IMR-90 (cell line): ENCODE measurements at regions not wholly inside any gene's neighbourhood (a gene's known extent, or its start where the extent isn't known, plus 50 kb on each side); places are given as distances from the start of the nearest gene placed in this dataset.

Source experiments
- ATAC-seq: fragments of 200-7000 bp; cut with Tn5 transposase; 2 replicates; pipeline ENCODE4 v1.9.1; 2020; ENCODE audit warnings: low read depth, mild to moderate bottlenecking, moderate library complexity
- BruUV-seq: library from RNA; stranded (reverse); fragments of 400-500 nt; replicated peaks from 2 replicates; lab custom pipeline; 2021; lab: Mats Ljungman, UMichigan
- CTCF ChIA-PET: fragments of 300-600 bp; formaldehyde crosslinking; extraction: SDS; loops from one replicate; lab custom pipeline; 2021; ENCODE audit warnings: antibody characterized with exemption; lab: Yijun Ruan, JAX
- POLR2A ChIA-PET: fragments of 300-600 bp; sonication (Branson Sonifier 250); formaldehyde crosslinking; loops from one replicate; lab custom pipeline; 2022; ENCODE audit warnings: antibody characterized with exemption; ENCODE audit not compliant: unreplicated experiment; lab: Charles Lee
- DNase-seq: peaks from one replicate; pipeline ENCODE4 v3.0.0; 2013
- H2AFZ ChIP-seq: replicated peaks from 2 replicates; pipeline ENCODE3; 2013; ENCODE audit warnings: low read length, mild to moderate bottlenecking; ENCODE audit not compliant: poor library complexity
- H2AK5ac ChIP-seq: 2 replicates; pipeline ENCODE4 v1.6.1; 2013; ENCODE audit warnings: low read depth, low read length, inconsistent platforms
- H2AK9ac ChIP-seq: replicated peaks from 2 replicates; pipeline ENCODE3; 2013; ENCODE audit warnings: mild to moderate bottlenecking, low read depth, low read length, moderate library complexity; ENCODE audit not compliant: poor library complexity
- H2BK120ac ChIP-seq: 2 replicates; pipeline ENCODE4 v1.6.1; 2013; ENCODE audit warnings: low read depth, low read length, inconsistent platforms
- H2BK15ac ChIP-seq: 3 replicates; pipeline ENCODE4 v1.6.1; 2013; ENCODE audit warnings: low read depth, low read length, inconsistent platforms
- H2BK20ac ChIP-seq: 2 replicates; pipeline ENCODE4 v1.6.1; 2013; ENCODE audit warnings: low read depth, mild to moderate bottlenecking, inconsistent platforms, low read length, moderate library complexity
- H2BK5ac ChIP-seq: 2 replicates; pipeline ENCODE4 v1.6.1; 2013; ENCODE audit warnings: mild to moderate bottlenecking, low read depth, low read length, inconsistent platforms; ENCODE audit not compliant: poor library complexity, severe bottlenecking
- H3K14ac ChIP-seq: replicated peaks from 2 replicates; pipeline ENCODE4 v1.6.1; 2013; ENCODE audit warnings: low read depth, low read length, inconsistent platforms
- H3K18ac ChIP-seq: 2 replicates; pipeline ENCODE4 v1.6.1; 2013; ENCODE audit warnings: low read depth, low read length, control low read depth
- H3K23ac ChIP-seq: 2 replicates; pipeline ENCODE4 v1.6.1; 2013; ENCODE audit warnings: low read depth, low read length, inconsistent platforms
- H3K27ac ChIP-seq: 2 replicates; pipeline ENCODE4 v1.5.1; 2013; ENCODE audit warnings: mild to moderate bottlenecking, control low read depth, low read length; ENCODE audit not compliant: insufficient read depth
- H3K27me3 ChIP-seq: 2 replicates; pipeline ENCODE4 v1.6.1; 2013; ENCODE audit warnings: low read length; ENCODE audit not compliant: control insufficient read depth, insufficient read depth
- H3K36me3 ChIP-seq: 2 replicates; pipeline ENCODE4 v1.6.1; 2013; ENCODE audit warnings: low read length, mixed read lengths; ENCODE audit not compliant: control insufficient read depth, insufficient read depth
- H3K4ac ChIP-seq: 2 replicates; pipeline ENCODE4 v1.6.1; 2013; ENCODE audit warnings: low read depth, low read length, inconsistent platforms
- H3K4me1 ChIP-seq: 2 replicates; pipeline ENCODE4 v1.6.1; 2013; ENCODE audit warnings: low read length, mixed read lengths; ENCODE audit not compliant: control insufficient read depth, insufficient read depth
- H3K4me2 ChIP-seq: 2 replicates; pipeline ENCODE4 v1.6.1; 2013; ENCODE audit warnings: low read depth, mild to moderate bottlenecking, control low read depth, low read length, moderate library complexity
- H3K4me3 ChIP-seq: 2 replicates; pipeline ENCODE4 v1.5.1; 2013; ENCODE audit warnings: low read depth, mild to moderate bottlenecking, control low read depth, low read length, moderate library complexity; ENCODE audit not compliant: insufficient read depth
- H3K56ac ChIP-seq: 2 replicates; pipeline ENCODE4 v1.6.1; 2013; ENCODE audit warnings: low read length, inconsistent platforms; ENCODE audit not compliant: insufficient read depth; ENCODE audit errors: extremely low read depth
- H3K79me1 ChIP-seq, 2 experiments: 2 replicates each; pipeline ENCODE4 v1.6.1; 2013; ENCODE audit warnings: low read length in 2 of 2, inconsistent platforms in 1 of 2, low read depth in 1 of 2
- H3K9ac ChIP-seq: 2 replicates; pipeline ENCODE4 v1.6.1; 2013; ENCODE audit warnings: low read depth, low read length, control low read depth
- H3K9me1 ChIP-seq: 2 replicates; pipeline ENCODE4 v1.6.1; 2013; ENCODE audit warnings: low read length, inconsistent platforms; ENCODE audit not compliant: insufficient read depth
- H3K9me3 ChIP-seq: 2 replicates; pipeline ENCODE4 v1.6.1; 2013; ENCODE audit warnings: low read length; ENCODE audit not compliant: control insufficient read depth, insufficient read depth
- H4K20me1 ChIP-seq: 2 replicates; pipeline ENCODE4 v1.6.1; 2013; ENCODE audit warnings: low read length, inconsistent platforms; ENCODE audit not compliant: insufficient read depth
- H4K5ac ChIP-seq: 2 replicates; pipeline ENCODE4 v1.6.1; 2013; ENCODE audit warnings: mild to moderate bottlenecking, low read depth, low read length, control low read depth
- H4K8ac ChIP-seq, 2 experiments: 2 replicates each; pipeline ENCODE4 v1.6.1; 2013; ENCODE audit warnings: low read depth in 2 of 2, low read length in 2 of 2, control low read depth in 1 of 2, inconsistent platforms in 1 of 2
- H4K91ac ChIP-seq: 2 replicates; pipeline ENCODE4 v1.6.1; 2013; ENCODE audit warnings: low read depth, low read length, inconsistent platforms; ENCODE audit not compliant: insufficient read depth
- BHLHE40 ChIP-seq: fragments of 150-350 bp; IDR thresholded peaks from 2 replicates; pipeline ENCODE4 v1.6.1; 2016; ENCODE audit warnings: mild to moderate bottlenecking, low read depth, low read length
- CEBPB ChIP-seq: IDR thresholded peaks from 2 replicates; pipeline ENCODE4 v1.6.1; 2012; ENCODE audit warnings: low read depth, low read length, improper control_type of control experiment
- CHD1 ChIP-seq: IDR thresholded peaks from 2 replicates; pipeline ENCODE4 v1.6.1; 2012; ENCODE audit warnings: low read depth, low read length, improper control_type of control experiment
- FOS ChIP-seq: fragments of 150-350 bp; IDR thresholded peaks from 2 replicates; pipeline ENCODE4 v1.6.1; 2016; ENCODE audit warnings: low read depth, low read length
- MAFK ChIP-seq: IDR thresholded peaks from 2 replicates; pipeline ENCODE4 v1.6.1; 2012; ENCODE audit warnings: low read depth, low read length, improper control_type of control experiment
- MAZ ChIP-seq: IDR thresholded peaks from 2 replicates; pipeline ENCODE4 v1.6.1; 2012; ENCODE audit warnings: low read depth, mild to moderate bottlenecking, low read length, improper control_type of control experiment, moderate library complexity, borderline replicate concordance
- MXI1 ChIP-seq: IDR thresholded peaks from 2 replicates; pipeline ENCODE4 v1.6.1; 2012; ENCODE audit warnings: low read depth, mild to moderate bottlenecking, low read length, moderate library complexity, borderline replicate concordance
- NFE2L2 ChIP-seq: fragments of 150-350 bp; IDR thresholded peaks from 2 replicates; pipeline ENCODE4 v1.6.1; 2016; ENCODE audit warnings: low read depth, mild to moderate bottlenecking, low read length
- RAD21 ChIP-seq: IDR thresholded peaks from 2 replicates; pipeline ENCODE4 v1.6.1; 2012; ENCODE audit warnings: low read length, improper control_type of control experiment
- RCOR1 ChIP-seq: IDR thresholded peaks from 2 replicates; pipeline ENCODE4 v1.6.1; 2012; ENCODE audit warnings: mild to moderate bottlenecking, low read length, improper control_type of control experiment; ENCODE audit not compliant: insufficient replicate concordance
- RFX5 ChIP-seq: IDR thresholded peaks from 2 replicates; pipeline ENCODE4 v1.8.0; 2012; ENCODE audit warnings: low read depth, mild to moderate bottlenecking, low read length, moderate library complexity
- SMC3 ChIP-seq: fragments of 150-350 bp; IDR thresholded peaks from 2 replicates; pipeline ENCODE4 v1.6.1; 2016; ENCODE audit warnings: low read depth, mild to moderate bottlenecking, antibody characterized with exemption, low read length, moderate library complexity
- WGBS, 2 experiments: methylation state at CpG; one replicate each; pipeline versions ENCODE4 v1.1.5 to v1.1.7; 2013; ENCODE audit warnings: missing lambda C conversion rate in 2 of 2; ENCODE audit not compliant: insufficient read length in 1 of 2; ENCODE audit errors: extremely low coverage in 2 of 2; 5-methylcytosine and 5-hydroxymethylcytosine counted together
- dilution Hi-C: fragments of 300-500 bp; cut with HindIII; formaldehyde crosslinking; loops from one replicate; pipeline ENCODE4 v1.14.3; 2018; ENCODE audit warnings: low sequenced_read_pairs; ENCODE audit not compliant: unreplicated experiment
- in situ Hi-C: fragments of 300-500 bp; cut with MboI; formaldehyde crosslinking; loops from 3 replicates; pipeline ENCODE4 v1.14.3; 2019; ENCODE audit warnings: low sequenced_read_pairs, inconsistent platforms, mixed read lengths
- intact Hi-C: fragments of 100-400 bp; cut with micrococcal nuclease; formaldehyde crosslinking; loops from 2 replicates; pipeline ENCODE4 v1.10.0; 2022
- TF ChIP-seq, protein P1 (sequence below): fragments of 150-350 bp; IDR thresholded peaks from 2 replicates; pipeline ENCODE4 v1.6.1; 2016; ENCODE audit warnings: low read depth, mild to moderate bottlenecking, low read length, moderate library complexity, borderline replicate concordance
- TF ChIP-seq, protein P2 (sequence below): conservative IDR thresholded peaks from 2 replicates; pipeline ENCODE4 v1.5.1; 2012; ENCODE audit warnings: mild to moderate bottlenecking, low read depth, low read length, improper control_type of control experiment
- TF ChIP-seq, protein P3 (sequence below): fragments of 150-350 bp; IDR thresholded peaks from 2 replicates; pipeline ENCODE4 v1.6.1; 2017; ENCODE audit warnings: mild to moderate bottlenecking, antibody characterized with exemption, low read length, low read depth

DNA sequence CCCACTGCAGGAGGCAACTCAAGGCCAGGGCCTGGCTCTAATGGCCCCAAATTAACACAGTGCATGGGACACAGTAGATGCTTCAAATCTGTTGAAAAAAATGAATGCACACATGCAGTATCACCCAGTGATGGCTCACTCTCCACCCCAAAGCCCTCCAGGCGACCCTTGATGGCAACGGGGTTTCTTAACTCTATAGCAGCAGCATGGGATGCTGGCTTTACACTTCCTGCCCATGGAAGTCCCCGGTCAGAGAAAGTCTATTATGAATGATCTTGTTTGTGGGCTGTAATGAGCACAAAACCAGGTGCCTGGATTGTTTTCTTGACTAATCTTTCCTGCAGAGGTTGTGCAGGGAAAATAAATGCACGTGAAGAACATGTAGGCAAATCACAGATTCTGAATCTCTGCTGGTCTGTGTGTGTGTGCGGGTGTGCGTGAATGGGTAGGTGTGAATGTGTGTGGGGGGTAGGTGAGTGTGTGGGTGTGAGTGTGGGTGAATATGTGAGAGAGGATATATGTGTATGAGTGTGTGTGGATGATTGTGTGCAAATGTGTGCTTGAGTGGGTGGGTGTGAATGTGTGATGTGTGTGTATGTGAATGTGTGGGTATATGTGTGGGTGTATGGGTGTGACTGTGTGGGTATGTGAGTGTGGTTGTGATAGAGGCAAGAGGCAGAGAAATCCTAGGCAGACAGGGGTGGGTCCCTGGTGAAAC lies 60.1 kb upstream of the MLN start:
- intact Hi-C loops = no loop called here
- Histone ChIP-seq H3K18ac (no peak overlapping the region), H3K14ac (no peak overlapping the region), H4K91ac (no peak overlapping the region), H2BK5ac (peak overlapping the region; percentile 46), H3K27me3 (peaks cover 43% of the 10 kb centered on the region), H3K36me3 (no peaks in the 10 kb centered on the region), H3K9me1 (no peaks in the 10 kb centered on the region), H3K56ac (no peak overlapping the region), H2AFZ (no peak overlapping the region), H3K4me2 (no peak overlapping the region), H3K4me1 (no peaks in the 10 kb centered on the region), H2AK5ac (no peak overlapping the region), H2AK9ac (no peak overlapping the region), H3K9ac (no peak overlapping the region), H3K27ac (no peak overlapping the region), H4K8ac (no peak overlapping the region), H4K5ac (no peak overlapping the region), H2BK20ac (no peak overlapping the region), H2BK120ac (no peak overlapping the region), H2BK15ac (no peak overlapping the region), H4K20me1 (no peaks in the 10 kb centered on the region), H3K9me3 (no peaks in the 10 kb centered on the region), H3K79me1 (no peaks in the 10 kb centered on the region), H3K4me3 (no peak overlapping the region), H3K4ac (no peak overlapping the region), H3K23ac (no peak overlapping the region)
- TF ChIP-seq MAFK (no peak), CEBPB (no peak), MXI1 (no peak), SMC3 (no peak), FOS (no peak), RCOR1 (no peak), RFX5 (no peak), BHLHE40 (no peak), CHD1 (no peak), RAD21 (no peak), NFE2L2 (no peak), MAZ (no peak)
- TF ChIP-seq, protein P1, sequence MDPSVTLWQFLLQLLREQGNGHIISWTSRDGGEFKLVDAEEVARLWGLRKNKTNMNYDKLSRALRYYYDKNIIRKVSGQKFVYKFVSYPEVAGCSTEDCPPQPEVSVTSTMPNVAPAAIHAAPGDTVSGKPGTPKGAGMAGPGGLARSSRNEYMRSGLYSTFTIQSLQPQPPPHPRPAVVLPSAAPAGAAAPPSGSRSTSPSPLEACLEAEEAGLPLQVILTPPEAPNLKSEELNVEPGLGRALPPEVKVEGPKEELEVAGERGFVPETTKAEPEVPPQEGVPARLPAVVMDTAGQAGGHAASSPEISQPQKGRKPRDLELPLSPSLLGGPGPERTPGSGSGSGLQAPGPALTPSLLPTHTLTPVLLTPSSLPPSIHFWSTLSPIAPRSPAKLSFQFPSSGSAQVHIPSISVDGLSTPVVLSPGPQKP = no peak
- TF ChIP-seq, protein P2, sequence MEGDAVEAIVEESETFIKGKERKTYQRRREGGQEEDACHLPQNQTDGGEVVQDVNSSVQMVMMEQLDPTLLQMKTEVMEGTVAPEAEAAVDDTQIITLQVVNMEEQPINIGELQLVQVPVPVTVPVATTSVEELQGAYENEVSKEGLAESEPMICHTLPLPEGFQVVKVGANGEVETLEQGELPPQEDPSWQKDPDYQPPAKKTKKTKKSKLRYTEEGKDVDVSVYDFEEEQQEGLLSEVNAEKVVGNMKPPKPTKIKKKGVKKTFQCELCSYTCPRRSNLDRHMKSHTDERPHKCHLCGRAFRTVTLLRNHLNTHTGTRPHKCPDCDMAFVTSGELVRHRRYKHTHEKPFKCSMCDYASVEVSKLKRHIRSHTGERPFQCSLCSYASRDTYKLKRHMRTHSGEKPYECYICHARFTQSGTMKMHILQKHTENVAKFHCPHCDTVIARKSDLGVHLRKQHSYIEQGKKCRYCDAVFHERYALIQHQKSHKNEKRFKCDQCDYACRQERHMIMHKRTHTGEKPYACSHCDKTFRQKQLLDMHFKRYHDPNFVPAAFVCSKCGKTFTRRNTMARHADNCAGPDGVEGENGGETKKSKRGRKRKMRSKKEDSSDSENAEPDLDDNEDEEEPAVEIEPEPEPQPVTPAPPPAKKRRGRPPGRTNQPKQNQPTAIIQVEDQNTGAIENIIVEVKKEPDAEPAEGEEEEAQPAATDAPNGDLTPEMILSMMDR = no peak
- TF ChIP-seq, protein P3, sequence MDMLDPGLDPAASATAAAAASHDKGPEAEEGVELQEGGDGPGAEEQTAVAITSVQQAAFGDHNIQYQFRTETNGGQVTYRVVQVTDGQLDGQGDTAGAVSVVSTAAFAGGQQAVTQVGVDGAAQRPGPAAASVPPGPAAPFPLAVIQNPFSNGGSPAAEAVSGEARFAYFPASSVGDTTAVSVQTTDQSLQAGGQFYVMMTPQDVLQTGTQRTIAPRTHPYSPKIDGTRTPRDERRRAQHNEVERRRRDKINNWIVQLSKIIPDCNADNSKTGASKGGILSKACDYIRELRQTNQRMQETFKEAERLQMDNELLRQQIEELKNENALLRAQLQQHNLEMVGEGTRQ = no peak
- ATAC-seq = no peak
- DNase-seq = no peak
- POLR2A ChIA-PET = no interaction called here
- dilution Hi-C loops = no loop called here
- CTCF ChIA-PET = no interaction called here
- BruUV-seq = no TSS peak
- WGBS, 2 experiments = 80% methylated on average over 3 of the region's 6 CpGs; no CpG with 5 or more reads in 1 of the 2 experiments
- in situ Hi-C loops = no loop called here
